SH-SY5Y (cell line): ENCODE measurements at regions not wholly inside any gene's neighbourhood (a gene's known extent, or its start where the extent isn't known, plus 50 kb on each side); places are given as distances from the start of the nearest gene placed in this dataset.

ENCODE experiments used
- GATA2 ChIP-seq: IDR thresholded peaks from 2 replicates; pipeline ENCODE4 v1.6.1; 2011; ENCODE audit warnings: mild to moderate bottlenecking, low read depth, low read length
- GATA3 ChIP-seq: IDR thresholded peaks from 2 replicates; pipeline ENCODE4 v1.6.1; 2011; ENCODE audit warnings: low read depth, mild to moderate bottlenecking, low read length, moderate library complexity

DNA sequence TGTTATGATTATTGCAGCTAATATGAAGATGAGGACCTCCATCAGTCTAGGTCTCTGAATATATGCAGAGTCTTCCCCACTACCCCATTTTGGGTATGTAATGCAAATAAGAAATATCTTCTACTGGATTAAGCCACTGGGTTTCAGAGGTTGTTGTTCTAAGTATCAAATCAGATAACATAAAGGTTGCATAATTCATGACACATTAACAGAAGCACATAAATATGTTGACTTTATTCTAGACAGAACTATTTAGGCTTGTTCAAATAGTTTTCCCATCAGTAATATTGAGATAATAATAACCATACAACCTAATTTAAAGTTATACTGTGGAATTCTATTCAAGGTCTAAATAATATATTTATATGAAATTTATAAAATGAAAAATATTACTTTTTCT lies 157.1 kb downstream of the ETV1 start:
- TF ChIP-seq GATA2 (no peak), GATA3 (no peak)
